PC-3 (cell line): ENCODE measurements at regions not wholly inside any gene's neighbourhood (a gene's known extent, or its start where the extent isn't known, plus 50 kb on each side); places are given as distances from the start of the nearest gene placed in this dataset.

Experiments used
- ATAC-seq: fragments of 200-7000 bp; cut with Tn5 transposase; 2 replicates; pipeline ENCODE4 v1.9.1; 2020; ENCODE audit warnings: mild to moderate bottlenecking, moderate library complexity
- BruUV-seq: library from RNA; stranded (reverse); fragments of 400-500 nt; replicated peaks from 2 replicates; lab custom pipeline; 2021; lab: Mats Ljungman, UMichigan
- CTCF ChIA-PET: fragments of 300-600 bp; sonication (Branson Sonifier 250); formaldehyde crosslinking; loops from one replicate; lab custom pipeline; 2022; ENCODE audit warnings: antibody characterized with exemption; lab: Charles Lee
- POLR2A ChIA-PET: fragments of 300-600 bp; sonication (Branson Sonifier 250); formaldehyde crosslinking; loops from one replicate; lab custom pipeline; 2022; ENCODE audit warnings: antibody characterized with exemption; ENCODE audit not compliant: unreplicated experiment; lab: Charles Lee
- DNase-seq: peaks from one replicate; pipeline ENCODE4 v3.0.0-alpha.2; 2015
- H2AFZ ChIP-seq: fragments of 300-600 bp; sonication (generic); 2 replicates; pipeline ENCODE4 v1.6.0; 2016; ENCODE audit warnings: antibody characterized with exemption, low read length
- H3F3A ChIP-seq: fragments of 300-600 bp; sonication (generic); one replicate; pipeline ENCODE4 v1.6.0; 2017; ENCODE audit warnings: antibody characterized with exemption, low read length, control low read depth, mild to moderate bottlenecking; ENCODE audit not compliant: unreplicated experiment
- H3K27ac ChIP-seq: fragments of 300-600 bp; sonication (generic); 2 replicates; pipeline ENCODE4 v1.5.1; 2016; ENCODE audit warnings: mild to moderate bottlenecking, low read length
- H3K27me3 ChIP-seq: fragments of 300-600 bp; sonication (generic); 2 replicates; pipeline ENCODE4 v1.6.1; 2016; ENCODE audit warnings: low read length, mixed read lengths
- H3K36me3 ChIP-seq: fragments of 300-600 bp; sonication (generic); 2 replicates; pipeline ENCODE4 v1.6.1; 2016; ENCODE audit warnings: low read depth, mixed run types, low read length, mixed read lengths
- H3K4me1 ChIP-seq: fragments of 300-600 bp; sonication (generic); 2 replicates; pipeline ENCODE4 v1.5.1; 2016; ENCODE audit warnings: low read length; ENCODE audit not compliant: insufficient read depth
- H3K4me2 ChIP-seq: fragments of 300-600 bp; sonication (generic); 2 replicates; pipeline ENCODE4 v1.6.0; 2016; ENCODE audit warnings: low read length
- H3K4me3 ChIP-seq: fragments of 300-600 bp; sonication (generic); 2 replicates; pipeline ENCODE4 v1.5.1; 2016; ENCODE audit warnings: mild to moderate bottlenecking, low read length, mixed read lengths
- H3K79me2 ChIP-seq: fragments of 300-600 bp; sonication (generic); 2 replicates; pipeline ENCODE4 v1.6.1; 2017; ENCODE audit warnings: low read length, mixed read lengths
- H3K9ac ChIP-seq: fragments of 300-600 bp; sonication (generic); 2 replicates; pipeline ENCODE4 v1.6.0; 2016; ENCODE audit warnings: mild to moderate bottlenecking, low read length
- H3K9me2 ChIP-seq: fragments of 300-600 bp; sonication (generic); replicated peaks from 2 replicates; pipeline ENCODE4 v1.6.1; 2016; ENCODE audit warnings: mixed run types, low read length, mixed read lengths
- H3K9me3 ChIP-seq: fragments of 300-600 bp; sonication (generic); 2 replicates; pipeline ENCODE4 v1.6.1; 2016; ENCODE audit warnings: low read length, mixed read lengths
- H4K20me1 ChIP-seq: fragments of 300-600 bp; sonication (generic); 2 replicates; pipeline ENCODE4 v1.6.1; 2016; ENCODE audit warnings: low read length, mixed read lengths
- EZH2 ChIP-seq: fragments of 300-600 bp; sonication (generic); IDR thresholded peaks from one replicate; pipeline ENCODE4 v1.6.1; 2017; ENCODE audit warnings: antibody characterized with exemption, mild to moderate bottlenecking, low read length; ENCODE audit not compliant: unreplicated experiment
- EZH2phosphoT487 ChIP-seq: fragments of 300-600 bp; sonication (generic); IDR thresholded peaks from 2 replicates; pipeline ENCODE4 v1.6.1; 2018; ENCODE audit warnings: mild to moderate bottlenecking, antibody characterized with exemption, low read length, borderline replicate concordance
- intact Hi-C: fragments of 100-400 bp; cut with micrococcal nuclease; formaldehyde crosslinking; loops from 2 replicates; pipeline ENCODE4 v1.9.0; 2023
- TF ChIP-seq, protein P1 (sequence below): fragments of 300-600 bp; sonication (generic); conservative IDR thresholded peaks from 2 replicates; pipeline ENCODE4 v1.5.1; 2017; ENCODE audit warnings: antibody characterized with exemption, low read depth, mild to moderate bottlenecking, low read length

DNA sequence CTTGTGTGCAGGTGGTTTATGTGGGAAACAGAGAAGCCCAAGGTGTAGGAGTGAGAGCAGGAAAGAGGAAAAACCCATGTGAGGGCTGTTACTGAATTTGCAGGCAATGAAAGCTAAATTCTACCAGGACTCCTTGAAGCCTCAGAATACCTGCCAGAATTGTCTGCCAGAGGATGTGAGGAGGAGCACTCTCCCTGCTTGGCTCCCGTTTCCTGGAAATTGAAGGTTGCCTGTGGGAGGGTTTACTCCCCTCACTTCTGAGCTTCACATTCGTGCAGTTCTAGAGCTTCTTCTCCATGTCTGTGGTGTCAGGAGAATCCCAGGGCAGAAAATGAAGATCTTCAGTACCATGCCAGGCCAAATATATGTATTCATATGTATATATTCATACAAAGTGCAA is 220.8 kb upstream of the ZP4 start:
- DNase-seq (no peak), ATAC-seq (no peak)
- no peaks in the 10 kb centered on the region for H3K4me1 ChIP-seq
- CTCF ChIA-PET = no interaction called here
- no peaks in the 10 kb centered on the region for H3K79me2 ChIP-seq
- no peak overlapping the region for H3K9ac ChIP-seq
- H3K9me3 ChIP-seq = no peaks in the 10 kb centered on the region
- no peaks in the 10 kb centered on the region for H3K27me3 ChIP-seq
- H3K4me2 ChIP-seq = no peak overlapping the region
- H3K9me2 ChIP-seq = no peaks in the 10 kb centered on the region
- no peaks in the 10 kb centered on the region for H4K20me1 ChIP-seq
- no TSS peak for BruUV-seq
- no peaks in the 10 kb centered on the region for H3F3A ChIP-seq
- H2AFZ ChIP-seq = no peak overlapping the region
- intact Hi-C loops = no loop called here
- H3K27ac ChIP-seq = no peak overlapping the region
- no peaks in the 10 kb centered on the region for H3K36me3 ChIP-seq
- POLR2A ChIA-PET = no interaction called here
- no peak for TF ChIP-seq EZH2
- TF ChIP-seq EZH2phosphoT487 = no peak
- TF ChIP-seq, protein P1, sequence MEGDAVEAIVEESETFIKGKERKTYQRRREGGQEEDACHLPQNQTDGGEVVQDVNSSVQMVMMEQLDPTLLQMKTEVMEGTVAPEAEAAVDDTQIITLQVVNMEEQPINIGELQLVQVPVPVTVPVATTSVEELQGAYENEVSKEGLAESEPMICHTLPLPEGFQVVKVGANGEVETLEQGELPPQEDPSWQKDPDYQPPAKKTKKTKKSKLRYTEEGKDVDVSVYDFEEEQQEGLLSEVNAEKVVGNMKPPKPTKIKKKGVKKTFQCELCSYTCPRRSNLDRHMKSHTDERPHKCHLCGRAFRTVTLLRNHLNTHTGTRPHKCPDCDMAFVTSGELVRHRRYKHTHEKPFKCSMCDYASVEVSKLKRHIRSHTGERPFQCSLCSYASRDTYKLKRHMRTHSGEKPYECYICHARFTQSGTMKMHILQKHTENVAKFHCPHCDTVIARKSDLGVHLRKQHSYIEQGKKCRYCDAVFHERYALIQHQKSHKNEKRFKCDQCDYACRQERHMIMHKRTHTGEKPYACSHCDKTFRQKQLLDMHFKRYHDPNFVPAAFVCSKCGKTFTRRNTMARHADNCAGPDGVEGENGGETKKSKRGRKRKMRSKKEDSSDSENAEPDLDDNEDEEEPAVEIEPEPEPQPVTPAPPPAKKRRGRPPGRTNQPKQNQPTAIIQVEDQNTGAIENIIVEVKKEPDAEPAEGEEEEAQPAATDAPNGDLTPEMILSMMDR = no peak
- no peak overlapping the region for H3K4me3 ChIP-seq

DNA sequence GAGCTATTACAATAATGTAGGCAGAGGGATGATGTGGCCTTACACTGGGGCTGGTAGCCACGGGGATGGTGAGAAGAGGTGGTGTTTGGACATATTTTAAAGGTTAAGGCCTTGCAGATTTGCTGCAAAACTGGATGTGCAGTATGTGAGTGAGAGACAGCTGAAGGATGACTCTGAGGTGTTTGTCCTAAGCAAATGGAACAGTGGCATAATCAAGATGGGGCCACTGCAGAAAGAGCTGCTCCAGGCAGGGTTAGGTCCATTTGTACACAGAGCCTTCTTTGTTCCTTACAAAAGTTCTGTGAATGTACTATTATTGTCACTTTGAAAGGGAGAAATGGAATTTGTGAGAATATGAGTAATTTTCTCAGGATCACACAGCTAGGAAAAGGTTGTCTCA is 220.4 kb upstream of the ZP4 start:
- Histone ChIP-seq H3F3A (no peaks in the 10 kb centered on the region), H3K9ac (no peak overlapping the region), H3K4me1 (no peaks in the 10 kb centered on the region), H3K9me2 (no peaks in the 10 kb centered on the region), H4K20me1 (no peaks in the 10 kb centered on the region), H3K27ac (no peak overlapping the region), H3K36me3 (no peaks in the 10 kb centered on the region), H3K4me3 (no peak overlapping the region), H3K27me3 (no peaks in the 10 kb centered on the region), H3K79me2 (no peaks in the 10 kb centered on the region), H3K4me2 (no peak overlapping the region), H2AFZ (no peak overlapping the region), H3K9me3 (no peaks in the 10 kb centered on the region)
- ATAC-seq (no peak), DNase-seq (no peak)
- ChIA-PET CTCF (no interaction called here), POLR2A (interaction anchor here (0.7 kb wide), 1 partner anchor 114 kb away, joined by 3 read pairs; no protein-coding TSS in a partner anchor)
- no peak for TF ChIP-seq EZH2
- TF ChIP-seq, protein P1 = no peak
- no peak for TF ChIP-seq EZH2phosphoT487
- intact Hi-C loops = no loop called here
- BruUV-seq = no TSS peak

DNA sequence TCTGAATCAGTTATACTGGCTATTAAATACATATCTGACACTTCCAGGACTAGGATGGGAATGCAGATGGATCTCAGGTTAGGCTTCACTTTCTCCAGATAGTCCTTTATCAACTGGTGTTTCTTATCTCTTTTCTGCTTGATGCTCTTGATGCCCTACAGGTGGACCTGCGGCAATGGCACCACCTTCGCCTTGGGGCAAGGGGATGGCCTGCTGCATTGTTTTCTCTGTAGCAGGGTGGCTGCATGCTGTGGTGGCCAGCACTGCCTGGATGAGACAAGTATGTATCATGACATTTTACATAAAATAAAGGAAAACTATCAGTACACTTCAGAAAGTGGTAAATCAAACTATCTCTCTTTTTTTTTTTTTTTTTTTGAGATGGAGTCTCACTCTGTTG is 217.7 kb upstream of the ZP4 start:
- POLR2A ChIA-PET = no interaction called here
- no TSS peak for BruUV-seq
- Histone ChIP-seq H3F3A (no peaks in the 10 kb centered on the region), H3K79me2 (no peaks in the 10 kb centered on the region), H3K9me3 (no peaks in the 10 kb centered on the region), H3K9me2 (no peaks in the 10 kb centered on the region), H3K4me2 (no peak overlapping the region), H2AFZ (no peak overlapping the region), H3K4me1 (no peaks in the 10 kb centered on the region), H3K27me3 (no peaks in the 10 kb centered on the region), H3K36me3 (no peaks in the 10 kb centered on the region), H3K9ac (no peak overlapping the region), H3K27ac (no peak overlapping the region), H4K20me1 (no peaks in the 10 kb centered on the region), H3K4me3 (no peak overlapping the region)
- CTCF ChIA-PET = no interaction called here
- TF ChIP-seq EZH2 (no peak), EZH2phosphoT487 (no peak)
- TF ChIP-seq, protein P1 = no peak
- intact Hi-C loops = no loop called here
- no peak for ATAC-seq
- DNase-seq = no peak
